Caco-2 (cell line): ENCODE measurements at regions not wholly inside any gene's neighbourhood (a gene's known extent, or its start where the extent isn't known, plus 50 kb on each side); places are given as distances from the start of the nearest gene placed in this dataset.

Experiments
- BruUV-seq: library from RNA; stranded (reverse); fragments of 400-500 nt; replicated peaks from 2 replicates; lab custom pipeline; 2021; lab: Mats Ljungman, UMichigan
- CTCF ChIA-PET: fragments of 300-600 bp; sonication (Branson Sonifier 250); formaldehyde crosslinking; loops from one replicate; lab custom pipeline; 2022; ENCODE audit warnings: antibody characterized with exemption; lab: Charles Lee
- POLR2A ChIA-PET: fragments of 300-600 bp; sonication (Branson Sonifier 250); formaldehyde crosslinking; loops from one replicate; lab custom pipeline; 2022; ENCODE audit warnings: antibody characterized with exemption; lab: Charles Lee
- DNase-seq, 2 experiments: peaks; one replicate each; pipeline versions ENCODE4 v3.0.0 to v3.0.0-alpha.2; 2020 to 2022
- H3K27me3 ChIP-seq: replicated peaks from 2 replicates; pipeline ENCODE4 v1.6.0; 2011; ENCODE audit warnings: low read length; ENCODE audit not compliant: control insufficient read depth, insufficient read depth
- H3K36me3 ChIP-seq: 2 replicates; pipeline ENCODE4 v1.5.1; 2011; ENCODE audit warnings: low read length; ENCODE audit not compliant: control insufficient read depth, insufficient read depth
- H3K4me1 ChIP-seq: fragments of 250-450 bp; sonication (Bioruptor Pico); 2 replicates; pipeline ENCODE4 v1.5.1; 2020; ENCODE audit warnings: mild to moderate bottlenecking
- H3K4me3 ChIP-seq: 2 replicates; pipeline ENCODE4 v1.5.1; 2011; ENCODE audit warnings: low read depth, mild to moderate bottlenecking, control low read depth, low read length
- H3K9me3 ChIP-seq: fragments of 250-450 bp; sonication (Bioruptor Pico); 2 replicates; pipeline ENCODE4 v1.5.1; 2020; ENCODE audit warnings: mild to moderate bottlenecking, moderate library complexity
- H3K27ac Mint-ChIP-seq: one replicate; pipeline ENCODE4 v1.8.0; 2022; ENCODE audit warnings: mixed read lengths; ENCODE audit not compliant: unreplicated experiment
- H3K27me3 Mint-ChIP-seq: one replicate; pipeline ENCODE4 v1.8.0; 2022; ENCODE audit warnings: mixed read lengths; ENCODE audit not compliant: insufficient read depth, unreplicated experiment
- H3K36me3 Mint-ChIP-seq: one replicate; pipeline ENCODE4 v1.8.0; 2022; ENCODE audit warnings: mild to moderate bottlenecking, mixed read lengths; ENCODE audit not compliant: insufficient read depth, unreplicated experiment
- H3K4me1 Mint-ChIP-seq: one replicate; pipeline ENCODE4 v1.8.0; 2022; ENCODE audit warnings: low read depth, mixed read lengths; ENCODE audit not compliant: unreplicated experiment
- H3K4me3 Mint-ChIP-seq: one replicate; pipeline ENCODE4 v1.8.0; 2022; ENCODE audit warnings: mild to moderate bottlenecking, moderate library complexity, mixed read lengths; ENCODE audit not compliant: unreplicated experiment
- H3K9me3 Mint-ChIP-seq: one replicate; pipeline ENCODE4 v1.8.0; 2022; ENCODE audit warnings: mixed read lengths; ENCODE audit not compliant: unreplicated experiment
- CTCF ChIP-seq, 2 experiments: fragments of 200-600 bp in 1 of 2; IDR thresholded peaks; 1 replicate in 1 of 2; 2 replicates in 1 of 2; pipeline versions ENCODE4 v1.5.1 to v1.8.0; 2011 to 2022; ENCODE audit warnings: antibody characterized with exemption in 1 of 2, control low read depth in 1 of 2, inconsistent platforms in 1 of 2, low read depth in 1 of 2, low read length in 1 of 2, mild to moderate bottlenecking in 1 of 2, moderate library complexity in 1 of 2; ENCODE audit not compliant: insufficient read depth in 1 of 2, severe bottlenecking in 1 of 2, unreplicated experiment in 1 of 2
- intact Hi-C: fragments of 100-400 bp; cut with micrococcal nuclease; formaldehyde crosslinking; loops from one replicate; pipeline ENCODE4 v1.10.0; 2022; ENCODE audit not compliant: unreplicated experiment

GRCh38 chr2:590214-591175, 86.7 kb downstream of the TMEM18 start:
- Mint-ChIP-seq H3K27ac (no peak overlapping the region), H3K9me3 (no peaks in the 10 kb centered on the region), H3K36me3 (no peaks in the 10 kb centered on the region), H3K4me3 (no peak overlapping the region), H3K27me3 (peaks cover 2% of the 10 kb centered on the region), H3K4me1 (no peaks in the 10 kb centered on the region)
- H3K9me3 ChIP-seq, result no peaks in the 10 kb centered on the region
- ChIA-PET CTCF (no interaction called here), POLR2A (no interaction called here)
- H3K36me3 ChIP-seq, result no peaks in the 10 kb centered on the region
- no peak for TF ChIP-seq CTCF (IDR thresholded peaks at IDR 0.05; ENCODE audit: insufficient read depth in 1 of 2, low read depth in 1 of 2, low read length in 1 of 2, severe bottlenecking in 1 of 2, unreplicated experiment in 1 of 2)
- H3K27me3 ChIP-seq, result no peaks in the 10 kb centered on the region; the same call in 1 of the 2 replicates
- intact Hi-C loops, result no loop called here
- no peak overlapping the region for H3K4me3 ChIP-seq
- no peak for DNase-seq
- BruUV-seq, result no TSS peak
- no peaks in the 10 kb centered on the region for H3K4me1 ChIP-seq

- H3K9me3 Mint-ChIP-seq, result no peaks in the 10 kb centered on the region
- no peak overlapping the region for H3K27ac Mint-ChIP-seq
- CTCF ChIA-PET, result no interaction called here
- no peak for TF ChIP-seq CTCF (IDR thresholded peaks at IDR 0.05; ENCODE audit: insufficient read depth in 1 of 2, low read depth in 1 of 2, low read length in 1 of 2, severe bottlenecking in 1 of 2, unreplicated experiment in 1 of 2)
- H3K4me1 Mint-ChIP-seq, result no peaks in the 10 kb centered on the region
- H3K4me1 ChIP-seq, result no peaks in the 10 kb centered on the region
- no peaks in the 10 kb centered on the region for H3K36me3 Mint-ChIP-seq
- POLR2A ChIA-PET, result no interaction called here
- intact Hi-C loops, result no loop called here
- H3K4me3 Mint-ChIP-seq, result no peak overlapping the region
- no peaks in the 10 kb centered on the region; the same call in 1 of the 2 replicates for H3K27me3 ChIP-seq
- H3K9me3 ChIP-seq, result no peaks in the 10 kb centered on the region
- peaks cover 2% of the 10 kb centered on the region for H3K27me3 Mint-ChIP-seq
- no peak overlapping the region for H3K4me3 ChIP-seq
- BruUV-seq, result no TSS peak
- DNase-seq, result no peak
- H3K36me3 ChIP-seq, result no peaks in the 10 kb centered on the region
These were observed 87.7 kb downstream of the TMEM18 start for GRCh38 chr2:589281-590130.

GRCh38 chr2:588074-588645, 89.0 kb downstream of the TMEM18 start:
- intact Hi-C loops, result no loop called here
- no TSS peak for BruUV-seq
- Mint-ChIP-seq H3K36me3 (no peaks in the 10 kb centered on the region), H3K4me3 (no peak overlapping the region), H3K4me1 (no peaks in the 10 kb centered on the region), H3K9me3 (no peaks in the 10 kb centered on the region), H3K27ac (no peak overlapping the region), H3K27me3 (peaks cover 2% of the 10 kb centered on the region)
- no peak for DNase-seq
- no peak for TF ChIP-seq CTCF (IDR thresholded peaks at IDR 0.05; ENCODE audit: insufficient read depth in 1 of 2, low read depth in 1 of 2, low read length in 1 of 2, severe bottlenecking in 1 of 2, unreplicated experiment in 1 of 2)
- H3K27me3 ChIP-seq, result no peaks in the 10 kb centered on the region; the same call in 1 of the 2 replicates
- no peaks in the 10 kb centered on the region for H3K36me3 ChIP-seq
- H3K4me1 ChIP-seq, result no peaks in the 10 kb centered on the region
- no peak overlapping the region for H3K4me3 ChIP-seq
- no peaks in the 10 kb centered on the region for H3K9me3 ChIP-seq
- ChIA-PET POLR2A (no interaction called here), CTCF (no interaction called here)
